GM12878 (cell line): ENCODE measurements at regions not wholly inside any gene's neighbourhood (a gene's known extent, or its start where the extent isn't known, plus 50 kb on each side); places are given as distances from the start of the nearest gene placed in this dataset.

Source experiments
- ATAC-seq: fragments of 200-7000 bp; cut with Tn5 transposase; 3 replicates; pipeline ENCODE4 v1.9.1; 2020; ENCODE audit warnings: mild to moderate bottlenecking, moderate library complexity
- BruUV-seq: library from RNA; stranded (reverse); fragments of 400-500 nt; replicated peaks from 2 replicates; lab custom pipeline; 2021; lab: Mats Ljungman, UMichigan
- CTCF ChIA-PET: fragments of 300-600 bp; sonication (Branson Sonifier 250); formaldehyde crosslinking; extraction: SDS; loops from one replicate; lab custom pipeline; 2021; ENCODE audit warnings: inconsistent platforms; lab: Yijun Ruan, JAX
- POLR2A ChIA-PET: fragments of 350-600 bp; formaldehyde crosslinking; extraction: SDS; loops from one replicate; lab custom pipeline; 2021; ENCODE audit warnings: inconsistent platforms; lab: Charles Lee
- RAD21 ChIA-PET: fragments of 300-600 bp; sonication (Branson Sonifier 250); formaldehyde crosslinking; loops from one replicate; lab custom pipeline; 2023; ENCODE audit warnings: antibody characterized with exemption; ENCODE audit not compliant: unreplicated experiment; lab: Charles Lee
- SMC1A ChIA-PET: fragments of 300-600 bp; sonication (Branson Sonifier 250); formaldehyde crosslinking; loops from one replicate; lab custom pipeline; 2023; ENCODE audit not compliant: unreplicated experiment, uncharacterized antibody; lab: Charles Lee
- DNase-seq: peaks from one replicate; pipeline ENCODE4 v3.0.0-alpha.2; 2011; ENCODE audit warnings: low read depth, low spot score
- FAIRE-seq: peaks from 3 replicates; lab custom pipeline; 2011; peaks lifted over from hg19 to GRCh38; lab: Jason Lieb, UNC
- H2AFZ ChIP-seq: 2 replicates; pipeline ENCODE4 v1.6.0; 2011; ENCODE audit warnings: low read depth, low read length, control low read depth; ENCODE audit not compliant: control insufficient read depth
- H3K27ac ChIP-seq: 2 replicates; pipeline ENCODE4 v1.5.1; 2011; ENCODE audit warnings: control low read depth; ENCODE audit not compliant: control insufficient read depth, insufficient read depth
- H3K27me3 ChIP-seq, 2 experiments: replicated peaks in 1 of 2; 2 replicates each; pipeline versions ENCODE4 v1.6.0 to v1.6.1; 2011; ENCODE audit warnings: low read length in 1 of 2; ENCODE audit not compliant: control insufficient read depth in 2 of 2, insufficient read depth in 2 of 2
- H3K36me3 ChIP-seq, 2 experiments: 2 replicates each; pipeline ENCODE4 v1.5.1; 2011; ENCODE audit warnings: low read length in 1 of 2; ENCODE audit not compliant: control insufficient read depth in 2 of 2, insufficient read depth in 2 of 2
- H3K4me1 ChIP-seq: 2 replicates; pipeline ENCODE4 v1.6.1; 2011; ENCODE audit warnings: mild to moderate bottlenecking, low read length, moderate library complexity, mixed read lengths; ENCODE audit not compliant: control insufficient read depth, insufficient read depth
- H3K4me2 ChIP-seq: 2 replicates; pipeline ENCODE4 v1.6.0; 2011; ENCODE audit warnings: control low read depth; ENCODE audit not compliant: control insufficient read depth, insufficient read depth
- H3K4me3 ChIP-seq: fragments of 200-600 bp; sonication (generic); 2 replicates; pipeline ENCODE4 v1.5.1; 2016
- H3K79me2 ChIP-seq: 2 replicates; pipeline ENCODE4 v1.6.0; 2011; ENCODE audit warnings: low read length; ENCODE audit not compliant: control insufficient read depth, insufficient read depth
- H3K9ac ChIP-seq: 2 replicates; pipeline ENCODE4 v1.8.0; 2011; ENCODE audit warnings: low read length, control low read depth, mixed read lengths; ENCODE audit not compliant: control insufficient read depth, insufficient read depth
- H3K9me3 ChIP-seq: replicated peaks from 3 replicates; pipeline ENCODE4 v1.5.1; 2011; ENCODE audit warnings: mild to moderate bottlenecking, low read length; ENCODE audit not compliant: control insufficient read depth, insufficient read depth
- H4K20me1 ChIP-seq: 2 replicates; pipeline ENCODE4 v1.6.0; 2011; ENCODE audit not compliant: control insufficient read depth, insufficient read depth
- CEBPZ ChIP-seq: fragments of 150-350 bp; IDR thresholded peaks from 2 replicates; pipeline ENCODE4 v1.6.1; 2016; ENCODE audit warnings: low read depth, low read length
- CHD2 ChIP-seq: IDR thresholded peaks from 2 replicates; pipeline ENCODE4 v1.6.1; 2011; ENCODE audit warnings: low read depth, low read length, improper control_type of control experiment, borderline replicate concordance
- DPF2 ChIP-seq: fragments of 450-650 bp; IDR thresholded peaks from 2 replicates; pipeline ENCODE4 v1.6.1; 2017; ENCODE audit warnings: mild to moderate bottlenecking
- EED ChIP-seq: sonication (generic); IDR thresholded peaks from 2 replicates; pipeline ENCODE4 v1.6.1; 2016; ENCODE audit warnings: antibody characterized with exemption, low read depth
- EP300 ChIP-seq, 2 experiments: fragments of 150-350 bp in 1 of 2; IDR thresholded peaks; 2 replicates each; pipeline ENCODE4 v1.6.1; 2011 to 2012; ENCODE audit warnings: low read depth in 2 of 2, low read length in 2 of 2, borderline replicate concordance in 1 of 2, improper control_type of control experiment in 1 of 2, inconsistent platforms in 1 of 2; ENCODE audit not compliant: control insufficient read depth in 1 of 2
- GABPA ChIP-seq: IDR thresholded peaks from 2 replicates; pipeline ENCODE4 v1.6.1; 2014; ENCODE audit warnings: antibody characterized with exemption, low read depth, mild to moderate bottlenecking, inconsistent platforms
- JUND ChIP-seq: IDR thresholded peaks from 2 replicates; pipeline ENCODE4 v1.6.1; 2012; ENCODE audit warnings: low read depth, mild to moderate bottlenecking, low read length, improper control_type of control experiment, moderate library complexity
- NR2C1 ChIP-seq: fragments of 450-650 bp; IDR thresholded peaks from 2 replicates; pipeline ENCODE4 v1.6.1; 2017; ENCODE audit warnings: antibody characterized with exemption, mild to moderate bottlenecking, moderate library complexity
- NRF1 ChIP-seq: conservative IDR thresholded peaks from 2 replicates; pipeline ENCODE4 v1.6.1; 2011; ENCODE audit warnings: mild to moderate bottlenecking, low read depth, low read length, improper control_type of control experiment
- PAX5 ChIP-seq: IDR thresholded peaks from 2 replicates; pipeline ENCODE4 v1.6.1; 2011; ENCODE audit warnings: low read depth, low read length, borderline replicate concordance
- STAT3 ChIP-seq: IDR thresholded peaks from 2 replicates; pipeline ENCODE4 v1.6.1; 2011; ENCODE audit warnings: low read depth, low read length, improper control_type of control experiment
- SUZ12 ChIP-seq: fragments of 200-600 bp; sonication (generic); IDR thresholded peaks from one replicate; pipeline ENCODE4 v1.6.1; 2018; ENCODE audit warnings: antibody characterized with exemption, mild to moderate bottlenecking; ENCODE audit not compliant: unreplicated experiment
- TCF3 ChIP-seq: IDR thresholded peaks from 2 replicates; pipeline ENCODE4 v1.6.1; 2012; ENCODE audit warnings: low read depth, mild to moderate bottlenecking, low read length, borderline replicate concordance; ENCODE audit not compliant: insufficient read depth
- USF2 ChIP-seq: IDR thresholded peaks from 2 replicates; pipeline ENCODE4 v1.6.1; 2011; ENCODE audit warnings: low read depth, low read length, improper control_type of control experiment, borderline replicate concordance
- ZBTB33 ChIP-seq: fragments of 450-650 bp; IDR thresholded peaks from 2 replicates; pipeline ENCODE4 v1.6.1; 2017; ENCODE audit warnings: mild to moderate bottlenecking
- WGBS: methylation state at CpG from one replicate; pipeline ENCODE4 v1.1.6; 2016; ENCODE audit warnings: low lambda C conversion rate; ENCODE audit not compliant: insufficient replicate concordance, insufficient coverage; ENCODE audit errors: missing lambda C conversion rate; 5-methylcytosine and 5-hydroxymethylcytosine counted together
- in situ Hi-C: fragments of 300-500 bp; cut with MboI; formaldehyde crosslinking; loops from 9 replicates; pipeline ENCODE4 v1.14.3; 2018; ENCODE audit warnings: mixed read lengths
- intact Hi-C: fragments of 100-400 bp; cut with micrococcal nuclease; formaldehyde crosslinking; loops from one replicate; pipeline ENCODE4 v1.14.2; 2022; ENCODE audit not compliant: unreplicated experiment
- TF ChIP-seq, protein P1 (sequence below): fragments of 450-650 bp; IDR thresholded peaks from 2 replicates; pipeline ENCODE4 v1.6.1; 2016; ENCODE audit warnings: mild to moderate bottlenecking

GRCh38 chr6:4561773-4562400 lies 214.3 kb upstream of the CDYL start (continued):
- TF ChIP-seq TCF3 (no peak), NRF1 (no peak)

- H3K4me1 ChIP-seq, result no peaks in the 10 kb centered on the region
- no peak for DNase-seq
- H3K27me3 ChIP-seq, result peaks cover 0 to 3% of the 10 kb centered on the region in 2 experiments; a peak in 1 of 4 replicates
- H3K27ac ChIP-seq, result no peak overlapping the region
- ChIA-PET POLR2A (no interaction called here), SMC1A (no interaction called here), CTCF (no interaction called here), RAD21 (no interaction called here)
- no peak overlapping the region for H3K9ac ChIP-seq
- in situ Hi-C loops, result no loop called here
- intact Hi-C loops, result no loop called here
- WGBS, result 30% methylated on average over 3 of the region's 3 CpGs
- no peak overlapping the region for H3K4me2 ChIP-seq
- no peak for FAIRE-seq
- no peak for ATAC-seq
- BruUV-seq, result no TSS peak
- H3K79me2 ChIP-seq, result no peaks in the 10 kb centered on the region
- H3K36me3 ChIP-seq, result no peaks in the 10 kb centered on the region
- no peaks in the 10 kb centered on the region for H4K20me1 ChIP-seq
- H2AFZ ChIP-seq, result no peak overlapping the region
- no peaks in the 10 kb centered on the region for H3K9me3 ChIP-seq
- no peak overlapping the region for H3K4me3 ChIP-seq
- no peak for TF ChIP-seq EP300 (IDR thresholded peaks at IDR 0.05; ENCODE audit: borderline replicate concordance in 1 of 2, control insufficient read depth in 1 of 2, low read depth in 2 of 2, low read length in 2 of 2)
- no peak for TF ChIP-seq CEBPZ
- no peak for TF ChIP-seq GABPA
- TF ChIP-seq USF2, result no peak
- no peak for TF ChIP-seq STAT3
- no peak for TF ChIP-seq NR2C1
- no peak for TF ChIP-seq DPF2
- TF ChIP-seq CHD2, result no peak
- no peak for TF ChIP-seq PAX5
- TF ChIP-seq, protein P1, sequence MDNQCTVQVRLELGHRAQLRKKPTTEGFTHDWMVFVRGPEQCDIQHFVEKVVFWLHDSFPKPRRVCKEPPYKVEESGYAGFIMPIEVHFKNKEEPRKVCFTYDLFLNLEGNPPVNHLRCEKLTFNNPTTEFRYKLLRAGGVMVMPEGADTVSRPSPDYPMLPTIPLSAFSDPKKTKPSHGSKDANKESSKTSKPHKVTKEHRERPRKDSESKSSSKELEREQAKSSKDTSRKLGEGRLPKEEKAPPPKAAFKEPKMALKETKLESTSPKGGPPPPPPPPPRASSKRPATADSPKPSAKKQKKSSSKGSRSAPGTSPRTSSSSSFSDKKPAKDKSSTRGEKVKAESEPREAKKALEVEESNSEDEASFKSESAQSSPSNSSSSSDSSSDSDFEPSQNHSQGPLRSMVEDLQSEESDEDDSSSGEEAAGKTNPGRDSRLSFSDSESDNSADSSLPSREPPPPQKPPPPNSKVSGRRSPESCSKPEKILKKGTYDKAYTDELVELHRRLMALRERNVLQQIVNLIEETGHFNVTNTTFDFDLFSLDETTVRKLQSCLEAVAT, result no peak
- no peak for TF ChIP-seq ZBTB33
- no peak for TF ChIP-seq SUZ12
- no peak for TF ChIP-seq JUND
- no peak for TF ChIP-seq EED
These were observed 215.1 kb upstream of the CDYL start for GRCh38 chr6:4561078-4561435.
